ENCODE measurements at regions not wholly inside any gene's neighbourhood (a gene's known extent, or its start where the extent isn't known, plus 50 kb on each side); places are given as distances from the start of the nearest gene placed in this dataset.

DNA sequence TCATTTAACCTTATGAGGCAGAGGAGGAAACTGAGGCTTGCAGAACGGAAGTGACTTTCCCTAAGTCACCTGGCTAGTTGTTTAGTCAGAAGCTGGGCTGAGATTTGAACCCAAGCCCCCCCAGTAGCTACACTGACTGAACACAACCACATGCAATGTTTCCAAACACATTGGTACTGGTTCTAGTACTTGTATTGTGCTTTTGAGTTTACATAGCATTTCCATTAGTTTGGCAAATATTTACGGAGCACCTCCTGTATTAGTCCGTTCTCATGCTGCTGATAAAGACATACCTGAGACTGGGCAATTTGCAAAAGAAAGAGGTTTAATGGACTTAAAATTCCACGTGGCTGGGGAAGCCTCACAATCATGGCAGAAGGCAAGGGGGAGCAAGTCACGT, 56.3 kb upstream of the ITGA11 start (continued):
- TF ChIP-seq, protein P1, sequence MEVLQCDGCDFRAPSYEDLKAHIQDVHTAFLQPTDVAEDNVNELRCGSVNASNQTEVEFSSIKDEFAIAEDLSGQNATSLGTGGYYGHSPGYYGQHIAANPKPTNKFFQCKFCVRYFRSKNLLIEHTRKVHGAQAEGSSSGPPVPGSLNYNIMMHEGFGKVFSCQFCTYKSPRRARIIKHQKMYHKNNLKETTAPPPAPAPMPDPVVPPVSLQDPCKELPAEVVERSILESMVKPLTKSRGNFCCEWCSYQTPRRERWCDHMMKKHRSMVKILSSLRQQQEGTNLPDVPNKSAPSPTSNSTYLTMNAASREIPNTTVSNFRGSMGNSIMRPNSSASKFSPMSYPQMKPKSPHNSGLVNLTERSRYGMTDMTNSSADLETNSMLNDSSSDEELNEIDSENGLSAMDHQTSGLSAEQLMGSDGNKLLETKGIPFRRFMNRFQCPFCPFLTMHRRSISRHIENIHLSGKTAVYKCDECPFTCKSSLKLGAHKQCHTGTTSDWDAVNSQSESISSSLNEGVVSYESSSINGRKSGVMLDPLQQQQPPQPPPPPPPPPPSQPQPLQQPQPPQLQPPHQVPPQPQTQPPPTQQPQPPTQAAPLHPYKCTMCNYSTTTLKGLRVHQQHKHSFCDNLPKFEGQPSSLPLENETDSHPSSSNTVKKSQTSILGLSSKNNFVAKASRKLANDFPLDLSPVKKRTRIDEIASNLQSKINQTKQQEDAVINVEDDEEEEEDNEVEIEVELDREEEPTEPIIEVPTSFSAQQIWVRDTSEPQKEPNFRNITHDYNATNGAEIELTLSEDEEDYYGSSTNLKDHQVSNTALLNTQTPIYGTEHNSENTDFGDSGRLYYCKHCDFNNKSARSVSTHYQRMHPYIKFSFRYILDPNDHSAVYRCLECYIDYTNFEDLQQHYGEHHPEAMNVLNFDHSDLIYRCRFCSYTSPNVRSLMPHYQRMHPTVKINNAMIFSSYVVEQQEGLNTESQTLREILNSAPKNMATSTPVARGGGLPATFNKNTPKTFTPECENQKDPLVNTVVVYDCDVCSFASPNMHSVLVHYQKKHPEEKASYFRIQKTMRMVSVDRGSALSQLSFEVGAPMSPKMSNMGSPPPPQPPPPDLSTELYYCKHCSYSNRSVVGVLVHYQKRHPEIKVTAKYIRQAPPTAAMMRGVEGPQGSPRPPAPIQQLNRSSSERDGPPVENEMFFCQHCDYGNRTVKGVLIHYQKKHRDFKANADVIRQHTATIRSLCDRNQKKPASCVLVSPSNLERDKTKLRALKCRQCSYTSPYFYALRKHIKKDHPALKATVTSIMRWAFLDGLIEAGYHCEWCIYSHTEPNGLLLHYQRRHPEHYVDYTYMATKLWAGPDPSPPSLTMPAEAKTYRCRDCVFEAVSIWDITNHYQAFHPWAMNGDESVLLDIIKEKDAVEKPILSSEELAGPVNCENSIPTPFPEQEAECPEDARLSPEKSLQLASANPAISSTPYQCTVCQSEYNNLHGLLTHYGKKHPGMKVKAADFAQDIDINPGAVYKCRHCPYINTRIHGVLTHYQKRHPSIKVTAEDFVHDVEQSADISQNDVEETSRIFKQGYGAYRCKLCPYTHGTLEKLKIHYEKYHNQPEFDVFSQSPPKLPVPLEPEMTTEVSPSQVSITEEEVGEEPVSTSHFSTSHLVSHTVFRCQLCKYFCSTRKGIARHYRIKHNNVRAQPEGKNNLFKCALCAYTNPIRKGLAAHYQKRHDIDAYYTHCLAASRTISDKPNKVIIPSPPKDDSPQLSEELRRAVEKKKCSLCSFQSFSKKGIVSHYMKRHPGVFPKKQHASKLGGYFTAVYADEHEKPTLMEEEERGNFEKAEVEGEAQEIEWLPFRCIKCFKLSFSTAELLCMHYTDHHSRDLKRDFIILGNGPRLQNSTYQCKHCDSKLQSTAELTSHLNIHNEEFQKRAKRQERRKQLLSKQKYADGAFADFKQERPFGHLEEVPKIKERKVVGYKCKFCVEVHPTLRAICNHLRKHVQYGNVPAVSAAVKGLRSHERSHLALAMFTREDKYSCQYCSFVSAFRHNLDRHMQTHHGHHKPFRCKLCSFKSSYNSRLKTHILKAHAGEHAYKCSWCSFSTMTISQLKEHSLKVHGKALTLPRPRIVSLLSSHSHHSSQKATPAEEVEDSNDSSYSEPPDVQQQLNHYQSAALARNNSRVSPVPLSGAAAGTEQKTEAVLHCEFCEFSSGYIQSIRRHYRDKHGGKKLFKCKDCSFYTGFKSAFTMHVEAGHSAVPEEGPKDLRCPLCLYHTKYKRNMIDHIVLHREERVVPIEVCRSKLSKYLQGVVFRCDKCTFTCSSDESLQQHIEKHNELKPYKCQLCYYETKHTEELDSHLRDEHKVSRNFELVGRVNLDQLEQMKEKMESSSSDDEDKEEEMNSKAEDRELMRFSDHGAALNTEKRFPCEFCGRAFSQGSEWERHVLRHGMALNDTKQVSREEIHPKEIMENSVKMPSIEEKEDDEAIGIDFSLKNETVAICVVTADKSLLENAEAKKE (CRISPR knock-in tag; IDR thresholded peaks at IDR 0.05) = no peak
- TF ChIP-seq CREB1 (CRISPR knock-in tag; IDR thresholded peaks at IDR 0.05; ENCODE audit: low read depth) = no peak
- TF ChIP-seq STAT1 (IDR thresholded peaks at IDR 0.05; ENCODE audit: unreplicated experiment) = no peak
- TF ChIP-seq EZH2phosphoT487 (IDR thresholded peaks at IDR 0.05; ENCODE audit: unreplicated experiment) = no peak
- no peak for TF ChIP-seq ETS1 (IDR thresholded peaks at IDR 0.05)
- TF ChIP-seq ZNF331 (CRISPR knock-in tag; IDR thresholded peaks at IDR 0.05; ENCODE audit: low read depth) = no peak
- TF ChIP-seq JUNB (IDR thresholded peaks at IDR 0.05; ENCODE audit: unreplicated experiment) = no peak
- TF ChIP-seq POLR2AphosphoS5 (IDR thresholded peaks at IDR 0.05; ENCODE audit: low read depth) = no peak
- TF ChIP-seq EZH2 (IDR thresholded peaks at IDR 0.05; ENCODE audit: low read depth, unreplicated experiment) = no peak
- TF ChIP-seq NANOG (IDR thresholded peaks at IDR 0.05; ENCODE audit: borderline replicate concordance) = no peak

- DNase-seq (ENCODE audit: low spot score) = no peak
- H3K79me2 ChIP-seq (replicated peaks; ENCODE audit: insufficient read depth) = no peaks in the 10 kb centered on the region
- no peak for TF ChIP-seq NANOG (IDR thresholded peaks at IDR 0.05; ENCODE audit: borderline replicate concordance)
- no peak for TF ChIP-seq STAT1 (IDR thresholded peaks at IDR 0.05; ENCODE audit: unreplicated experiment)
- TF ChIP-seq, protein P2, sequence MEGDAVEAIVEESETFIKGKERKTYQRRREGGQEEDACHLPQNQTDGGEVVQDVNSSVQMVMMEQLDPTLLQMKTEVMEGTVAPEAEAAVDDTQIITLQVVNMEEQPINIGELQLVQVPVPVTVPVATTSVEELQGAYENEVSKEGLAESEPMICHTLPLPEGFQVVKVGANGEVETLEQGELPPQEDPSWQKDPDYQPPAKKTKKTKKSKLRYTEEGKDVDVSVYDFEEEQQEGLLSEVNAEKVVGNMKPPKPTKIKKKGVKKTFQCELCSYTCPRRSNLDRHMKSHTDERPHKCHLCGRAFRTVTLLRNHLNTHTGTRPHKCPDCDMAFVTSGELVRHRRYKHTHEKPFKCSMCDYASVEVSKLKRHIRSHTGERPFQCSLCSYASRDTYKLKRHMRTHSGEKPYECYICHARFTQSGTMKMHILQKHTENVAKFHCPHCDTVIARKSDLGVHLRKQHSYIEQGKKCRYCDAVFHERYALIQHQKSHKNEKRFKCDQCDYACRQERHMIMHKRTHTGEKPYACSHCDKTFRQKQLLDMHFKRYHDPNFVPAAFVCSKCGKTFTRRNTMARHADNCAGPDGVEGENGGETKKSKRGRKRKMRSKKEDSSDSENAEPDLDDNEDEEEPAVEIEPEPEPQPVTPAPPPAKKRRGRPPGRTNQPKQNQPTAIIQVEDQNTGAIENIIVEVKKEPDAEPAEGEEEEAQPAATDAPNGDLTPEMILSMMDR (conservative IDR thresholded peaks at IDR 0.05; ENCODE audit: low read depth in 2 of 2) = no peak
- TF ChIP-seq ZNF331 (CRISPR knock-in tag; IDR thresholded peaks at IDR 0.05; ENCODE audit: low read depth) = no peak
- TF ChIP-seq EZH2phosphoT487 (IDR thresholded peaks at IDR 0.05; ENCODE audit: unreplicated experiment) = no peak
- TF ChIP-seq JUNB (IDR thresholded peaks at IDR 0.05; ENCODE audit: unreplicated experiment) = no peak
- TF ChIP-seq, protein P3, sequence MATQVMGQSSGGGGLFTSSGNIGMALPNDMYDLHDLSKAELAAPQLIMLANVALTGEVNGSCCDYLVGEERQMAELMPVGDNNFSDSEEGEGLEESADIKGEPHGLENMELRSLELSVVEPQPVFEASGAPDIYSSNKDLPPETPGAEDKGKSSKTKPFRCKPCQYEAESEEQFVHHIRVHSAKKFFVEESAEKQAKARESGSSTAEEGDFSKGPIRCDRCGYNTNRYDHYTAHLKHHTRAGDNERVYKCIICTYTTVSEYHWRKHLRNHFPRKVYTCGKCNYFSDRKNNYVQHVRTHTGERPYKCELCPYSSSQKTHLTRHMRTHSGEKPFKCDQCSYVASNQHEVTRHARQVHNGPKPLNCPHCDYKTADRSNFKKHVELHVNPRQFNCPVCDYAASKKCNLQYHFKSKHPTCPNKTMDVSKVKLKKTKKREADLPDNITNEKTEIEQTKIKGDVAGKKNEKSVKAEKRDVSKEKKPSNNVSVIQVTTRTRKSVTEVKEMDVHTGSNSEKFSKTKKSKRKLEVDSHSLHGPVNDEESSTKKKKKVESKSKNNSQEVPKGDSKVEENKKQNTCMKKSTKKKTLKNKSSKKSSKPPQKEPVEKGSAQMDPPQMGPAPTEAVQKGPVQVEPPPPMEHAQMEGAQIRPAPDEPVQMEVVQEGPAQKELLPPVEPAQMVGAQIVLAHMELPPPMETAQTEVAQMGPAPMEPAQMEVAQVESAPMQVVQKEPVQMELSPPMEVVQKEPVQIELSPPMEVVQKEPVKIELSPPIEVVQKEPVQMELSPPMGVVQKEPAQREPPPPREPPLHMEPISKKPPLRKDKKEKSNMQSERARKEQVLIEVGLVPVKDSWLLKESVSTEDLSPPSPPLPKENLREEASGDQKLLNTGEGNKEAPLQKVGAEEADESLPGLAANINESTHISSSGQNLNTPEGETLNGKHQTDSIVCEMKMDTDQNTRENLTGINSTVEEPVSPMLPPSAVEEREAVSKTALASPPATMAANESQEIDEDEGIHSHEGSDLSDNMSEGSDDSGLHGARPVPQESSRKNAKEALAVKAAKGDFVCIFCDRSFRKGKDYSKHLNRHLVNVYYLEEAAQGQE (IDR thresholded peaks at IDR 0.05; ENCODE audit: unreplicated experiment) = no peak
- TF ChIP-seq POLR2AphosphoS5 (IDR thresholded peaks at IDR 0.05; ENCODE audit: low read depth) = no peak
Measured at GRCh38 chr15:68488966-68489365, 57.0 kb upstream of the ITGA11 start.

More at GRCh38 chr15:68488966-68489365, 57.0 kb upstream of the ITGA11 start:
- peaks cover 4% of the 10 kb centered on the region; the same call in 1 of the 2 replicates for H3K4me1 ChIP-seq (ENCODE audit: insufficient read depth)
- H2AFZ ChIP-seq = peak overlapping the region; percentile 6; the same call in 1 of the 2 replicates
- Mint-ChIP-seq H3K4me1 (peaks cover 11% of the 10 kb centered on the region), H3K36me3 (ENCODE audit: low read depth) (no peaks in the 10 kb centered on the region), H3K4me3 (no peak overlapping the region), H3K27ac (no peak overlapping the region), H3K9me3 (0 out of 3 replicates have a peak, but pooled peaks cover 2% of the 10 kb centered on the region), H3K27me3 (ENCODE audit: insufficient read depth, low read depth, poor library complexity) (peaks cover 15% of the 10 kb centered on the region)
- H3K9me2 ChIP-seq (ENCODE audit: insufficient read depth) = peaks cover 7% of the 10 kb centered on the region; the same call in 1 of the 2 replicates
- no peaks in the 10 kb centered on the region for H3K36me3 ChIP-seq (ENCODE audit: insufficient read depth)
- no peak for ATAC-seq
- H3K27me3 ChIP-seq (ENCODE audit: insufficient read depth) = no peaks in the 10 kb centered on the region
- H3K4me2 ChIP-seq = no peak overlapping the region
- H4K20me1 ChIP-seq (replicated peaks; ENCODE audit: insufficient read depth) = no peaks in the 10 kb centered on the region
- H3F3A ChIP-seq (replicated peaks; ENCODE audit: low read depth) = no peaks in the 10 kb centered on the region
- no peak overlapping the region for H3K4me3 ChIP-seq
- H3K27ac ChIP-seq (ENCODE audit: low read depth) = no peak overlapping the region
